Ishikawa (cell line): ENCODE measurements at regions not wholly inside any gene's neighbourhood (a gene's known extent, or its start where the extent isn't known, plus 50 kb on each side); places are given as distances from the start of the nearest gene placed in this dataset.

Experiments
- CREB1 ChIP-seq: IDR thresholded peaks from 2 replicates; pipeline ENCODE4 v1.6.1; 2012; ENCODE audit warnings: low read depth
- RAD21 ChIP-seq: IDR thresholded peaks from 2 replicates; pipeline ENCODE4 v1.6.1; 2012; ENCODE audit warnings: low read depth
- TAF1 ChIP-seq: IDR thresholded peaks from 2 replicates; pipeline ENCODE4 v1.6.1; 2012; ENCODE audit warnings: low read depth, mild to moderate bottlenecking
- TCF12 ChIP-seq: IDR thresholded peaks from 2 replicates; pipeline ENCODE4 v1.6.1; 2012; ENCODE audit warnings: low read depth
- TF ChIP-seq, protein P1 (sequence below): IDR thresholded peaks from 2 replicates; pipeline ENCODE4 v1.6.1; 2012

DNA sequence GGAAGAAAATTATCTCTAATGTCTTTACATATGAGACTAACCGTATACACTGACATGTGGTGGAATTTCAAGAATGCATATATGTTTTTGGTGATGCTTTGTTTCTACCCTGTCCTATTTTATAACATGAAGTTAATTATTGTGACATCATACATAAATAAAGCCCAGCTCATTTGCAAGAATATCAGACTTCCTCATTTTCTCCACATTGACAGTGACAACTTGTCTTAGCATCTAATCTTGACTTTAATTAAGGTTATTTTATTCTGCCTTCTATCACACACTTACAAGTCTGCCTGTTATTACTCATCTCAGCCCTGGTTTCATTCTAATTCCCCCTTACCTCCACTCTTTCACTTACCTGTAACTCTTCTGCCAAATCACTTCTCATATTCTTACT is 140.6 kb upstream of the STARD13 start:
- TF ChIP-seq RAD21 (no peak), CREB1 (no peak), TAF1 (no peak), TCF12 (no peak)
- TF ChIP-seq, protein P1, sequence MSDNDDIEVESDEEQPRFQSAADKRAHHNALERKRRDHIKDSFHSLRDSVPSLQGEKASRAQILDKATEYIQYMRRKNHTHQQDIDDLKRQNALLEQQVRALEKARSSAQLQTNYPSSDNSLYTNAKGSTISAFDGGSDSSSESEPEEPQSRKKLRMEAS: no peak
